OCI-LY7 (cell line): ENCODE measurements at regions not wholly inside any gene's neighbourhood (a gene's known extent, or its start where the extent isn't known, plus 50 kb on each side); places are given as distances from the start of the nearest gene placed in this dataset.

Source experiments
- BruUV-seq: library from RNA; stranded (reverse); fragments of 400-500 nt; replicated peaks from 2 replicates; lab custom pipeline; 2021; lab: Mats Ljungman, UMichigan
- CTCF ChIA-PET: fragments of 300-600 bp; sonication (Branson Sonifier 250); formaldehyde crosslinking; loops from one replicate; lab custom pipeline; 2022; ENCODE audit warnings: antibody characterized with exemption; ENCODE audit not compliant: unreplicated experiment; lab: Charles Lee
- POLR2A ChIA-PET: fragments of 300-600 bp; sonication (Branson Sonifier 250); formaldehyde crosslinking; loops from one replicate; lab custom pipeline; 2022; ENCODE audit warnings: antibody characterized with exemption; lab: Charles Lee
- DNase-seq: peaks from one replicate; pipeline ENCODE4 v3.0.0-alpha.2; 2015; ENCODE audit warnings: low spot score
- H2AFZ ChIP-seq: fragments of 200-600 bp; sonication (generic), shearing (Covaris generic); 2 replicates; pipeline ENCODE4 v1.6.1; 2014; ENCODE audit warnings: mild to moderate bottlenecking, antibody characterized with exemption, low read length, moderate library complexity
- H3K27ac ChIP-seq: fragments of 200-600 bp; sonication (generic); 2 replicates; pipeline ENCODE4 v1.5.1; 2014; ENCODE audit warnings: mixed run types, low read depth, mild to moderate bottlenecking, moderate library complexity, low read length, inconsistent platforms; ENCODE audit not compliant: poor library complexity, severe bottlenecking
- H3K36me3 ChIP-seq: fragments of 200-600 bp; sonication (generic); 2 replicates; pipeline ENCODE4 v1.6.1; 2014; ENCODE audit warnings: mild to moderate bottlenecking, antibody characterized with exemption, low read length, moderate library complexity, mixed read lengths; ENCODE audit not compliant: insufficient read depth
- H3K4me1 ChIP-seq: fragments of 200-600 bp; sonication (generic); 2 replicates; pipeline ENCODE4 v1.5.1; 2014; ENCODE audit warnings: mild to moderate bottlenecking, low read length; ENCODE audit not compliant: insufficient read depth, poor library complexity, severe bottlenecking
- H3K4me2 ChIP-seq: fragments of 200-600 bp; sonication (generic); 2 replicates; pipeline ENCODE4 v1.6.1; 2014; ENCODE audit warnings: mild to moderate bottlenecking, low read length
- H3K4me3 ChIP-seq: fragments of 200-600 bp; sonication (generic); 2 replicates; pipeline ENCODE4 v1.5.1; 2014; ENCODE audit warnings: mild to moderate bottlenecking, low read depth, low read length; ENCODE audit not compliant: poor library complexity, severe bottlenecking
- H3K79me2 ChIP-seq: fragments of 200-600 bp; sonication (generic); 2 replicates; pipeline ENCODE4 v1.6.1; 2016; ENCODE audit warnings: low read depth, mild to moderate bottlenecking, low read length, moderate library complexity, mixed read lengths; ENCODE audit not compliant: insufficient read depth
- H3K9me2 ChIP-seq: fragments of 200-600 bp; sonication (generic); 2 replicates; pipeline ENCODE4 v1.6.1; 2016; ENCODE audit warnings: mild to moderate bottlenecking, low read length, mixed read lengths; ENCODE audit not compliant: insufficient read depth
- H3K9me3 ChIP-seq: fragments of 200-600 bp; sonication (generic); 2 replicates; pipeline ENCODE4 v1.6.1; 2014; ENCODE audit warnings: mild to moderate bottlenecking, mixed run types, low read length, mixed read lengths
- H4K20me1 ChIP-seq: fragments of 200-600 bp; sonication (generic); 2 replicates; pipeline ENCODE4 v1.6.1; 2014; ENCODE audit warnings: mild to moderate bottlenecking, antibody characterized with exemption, low read length, moderate library complexity, mixed read lengths; ENCODE audit not compliant: insufficient read depth
- CTCF ChIP-seq: fragments of 200-600 bp; sonication (generic); conservative IDR thresholded peaks from 2 replicates; pipeline ENCODE4 v1.5.1; 2014; ENCODE audit warnings: mild to moderate bottlenecking, antibody characterized with exemption, low read length, moderate library complexity, mixed read lengths
- EZH2phosphoT487 ChIP-seq: fragments of 200-600 bp; sonication (generic); IDR thresholded peaks from 2 replicates; pipeline ENCODE4 v1.6.1; 2018; ENCODE audit warnings: low read depth, borderline replicate concordance, mild to moderate bottlenecking, mixed run types, antibody characterized with exemption, low read length, moderate library complexity, mixed read lengths
- intact Hi-C: fragments of 100-400 bp; cut with micrococcal nuclease; formaldehyde crosslinking; loops from one replicate; pipeline ENCODE4 v1.10.0; 2022; ENCODE audit not compliant: unreplicated experiment

GRCh38 chr4:85218756-85219155, 252.3 kb upstream of the WDFY3 start:
- Histone ChIP-seq H4K20me1 (no peaks in the 10 kb centered on the region), H3K4me1 (no peaks in the 10 kb centered on the region), H3K9me2 (no peaks in the 10 kb centered on the region), H3K4me2 (no peak overlapping the region), H3K79me2 (no peaks in the 10 kb centered on the region), H3K4me3 (no peak overlapping the region), H3K36me3 (no peaks in the 10 kb centered on the region), H2AFZ (no peak overlapping the region), H3K9me3 (no peaks in the 10 kb centered on the region), H3K27ac (no peak overlapping the region)
- no peak for DNase-seq
- intact Hi-C loops = no loop called here
- no TSS peak for BruUV-seq
- ChIA-PET CTCF (no interaction called here), POLR2A (no interaction called here)
- TF ChIP-seq CTCF (no peak), EZH2phosphoT487 (no peak)

- Histone ChIP-seq H3K9me2 (no peaks in the 10 kb centered on the region), H3K4me3 (no peak overlapping the region), H2AFZ (no peak overlapping the region), H3K27ac (no peak overlapping the region), H3K9me3 (no peaks in the 10 kb centered on the region), H3K4me1 (no peaks in the 10 kb centered on the region), H4K20me1 (no peaks in the 10 kb centered on the region), H3K36me3 (no peaks in the 10 kb centered on the region), H3K79me2 (no peaks in the 10 kb centered on the region), H3K4me2 (no peak overlapping the region)
- POLR2A ChIA-PET = interaction anchor here (1.5 kb wide), 1 partner anchor 9 kb away, joined by 3 read pairs; no protein-coding TSS in a partner anchor
- CTCF ChIA-PET = no interaction called here
- BruUV-seq = no TSS peak
- intact Hi-C loops = loop anchor here (10.0 kb wide), 1 partner anchor 573 kb away; no protein-coding TSS in a partner anchor
- TF ChIP-seq CTCF (no peak), EZH2phosphoT487 (no peak)
- DNase-seq = no peak
These were observed 253.3 kb upstream of the ARHGAP24 start for GRCh38 chr4:85221606-85222005.

- Histone ChIP-seq H3K4me3 (no peak overlapping the region), H3K79me2 (no peaks in the 10 kb centered on the region), H3K9me2 (no peaks in the 10 kb centered on the region), H3K27ac (no peak overlapping the region), H3K36me3 (no peaks in the 10 kb centered on the region), H3K9me3 (no peaks in the 10 kb centered on the region), H3K4me1 (no peaks in the 10 kb centered on the region), H3K4me2 (no peak overlapping the region), H4K20me1 (no peaks in the 10 kb centered on the region), H2AFZ (no peak overlapping the region)
- POLR2A ChIA-PET = interaction anchor here (1.5 kb wide), 1 partner anchor 8 kb away, joined by 3 read pairs; no protein-coding TSS in a partner anchor
- BruUV-seq = no TSS peak
- CTCF ChIA-PET = no interaction called here
- intact Hi-C loops = loop anchor here (10.0 kb wide), 1 partner anchor 572 kb away; no protein-coding TSS in a partner anchor
- DNase-seq = no peak
- no peak for TF ChIP-seq CTCF
- no peak for TF ChIP-seq EZH2phosphoT487
These were observed 252.4 kb upstream of the ARHGAP24 start for GRCh38 chr4:85222561-85222960.
